Suprapubic skin (tissue), 4 donors: ENCODE measurements at regions not wholly inside any gene's neighbourhood (a gene's known extent, or its start where the extent isn't known, plus 50 kb on each side); places are given as distances from the start of the nearest gene placed in this dataset.

Source experiments
- POLR2A ChIP-seq, 2 donors: fragments of 450-650 bp; IDR thresholded peaks; one replicate each; pipeline ENCODE4 v1.6.1; 2017; ENCODE audit warnings: antibody characterized with exemption in 2 of 2, mild to moderate bottlenecking in 2 of 2, moderate library complexity in 2 of 2
- POLR2AphosphoS5 ChIP-seq, 3 donors: sonication (generic); formaldehyde crosslinking; IDR thresholded peaks; one replicate each; pipeline ENCODE4 v1.6.1; 2017; ENCODE audit warnings: antibody characterized with exemption in 3 of 3

- no peak for TF ChIP-seq POLR2A (IDR thresholded peaks at IDR 0.05)
- TF ChIP-seq POLR2AphosphoS5 (IDR thresholded peaks at IDR 0.05), result no peak
Measured at GRCh38 chr1:69263921-69264391, 303.8 kb upstream of the LRRC7 start.
